ENCODE measurements at regions not wholly inside any gene's neighbourhood (a gene's known extent, or its start where the extent isn't known, plus 50 kb on each side); places are given as distances from the start of the nearest gene placed in this dataset.

- DNase-seq: no peak
Observed at GRCh38 chr2:240210198-240210965, 69.9 kb upstream of the OTOS start.

- no peak for DNase-seq
Observed at GRCh38 chr2:240211096-240211495, 70.6 kb upstream of the OTOS start.

GRCh38 chr2:240211598-240212424 lies 71.4 kb upstream of the OTOS start:
- DNase-seq: no peak

GRCh38 chr2:240212425-240213225 lies 72.2 kb upstream of the OTOS start:
- DNase-seq: no peak

GRCh38 chr2:240213226-240213475 lies 72.7 kb upstream of the OTOS start:
- DNase-seq: no peak

GRCh38 chr2:240213476-240214421 lies 73.3 kb upstream of the OTOS start:
- DNase-seq: no peak

- DNase-seq: no peak
Observed at GRCh38 chr2:240214790-240215675, 74.6 kb upstream of the OTOS start.

- DNase-seq: no peak
Observed at GRCh38 chr2:240215676-240216051, 75.2 kb upstream of the OTOS start.

- DNase-seq: no peak
Observed at GRCh38 chr2:240216167-240216566, 75.7 kb upstream of the OTOS start.

GRCh38 chr2:240217431-240218301 lies 77.2 kb upstream of the OTOS start:
- DNase-seq: no peak

GRCh38 chr2:240219208-240219890 lies 78.9 kb upstream of the OTOS start:
- no peak for DNase-seq

GRCh38 chr2:240220371-240220770 lies 79.9 kb upstream of the OTOS start:
- DNase-seq: no peak

GRCh38 chr2:240223631-240224030 lies 83.2 kb upstream of the OTOS start:
- no peak for DNase-seq

GRCh38 chr2:240224676-240225075 lies 84.2 kb upstream of the OTOS start:
- no peak for DNase-seq

GRCh38 chr2:240225131-240225530 lies 84.7 kb upstream of the OTOS start:
- no peak for DNase-seq

GRCh38 chr2:240225660-240226475 lies 85.4 kb upstream of the OTOS start:
- DNase-seq: no peak

GRCh38 chr2:240226672-240227537 lies 86.4 kb upstream of the OTOS start:
- DNase-seq: no peak
